H1 (cell line): ENCODE measurements at regions not wholly inside any gene's neighbourhood (a gene's known extent, or its start where the extent isn't known, plus 50 kb on each side); places are given as distances from the start of the nearest gene placed in this dataset.

ENCODE experiments used
- CTCF ChIA-PET: fragments of 300-600 bp; sonication (Branson Sonifier 250); formaldehyde crosslinking; loops from one replicate; lab custom pipeline; 2021; ENCODE audit not compliant: partially characterized antibody; lab: Charles Lee
- POLR2A ChIA-PET: fragments of 300-600 bp; sonication (Branson Sonifier 250); formaldehyde crosslinking; loops from one replicate; lab custom pipeline; 2021; ENCODE audit warnings: inconsistent platforms; ENCODE audit not compliant: partially characterized antibody; lab: Charles Lee
- DNase-seq, 2 experiments: peaks; one replicate each; pipeline versions ENCODE4 v3.0.0 to v3.0.0-alpha.2; 2010 to 2022; ENCODE audit warnings: low spot score in 2 of 2, low read depth in 1 of 2, mixed read lengths in 1 of 2
- FAIRE-seq: peaks from 2 replicates; lab custom pipeline; 2011; peaks lifted over from hg19 to GRCh38; lab: Jason Lieb, UNC
- H2AFZ ChIP-seq: 2 replicates; pipeline ENCODE4 v1.8.1; 2012; ENCODE audit warnings: low read length, inconsistent platforms
- H2AK5ac ChIP-seq: 2 replicates; pipeline ENCODE4 v1.6.1; 2013; ENCODE audit warnings: low read depth, low read length
- H2BK120ac ChIP-seq: replicated peaks from 2 replicates; pipeline ENCODE3; 2013; ENCODE audit warnings: low read depth, low read length, inconsistent platforms
- H2BK12ac ChIP-seq: 2 replicates; pipeline ENCODE4 v1.6.1; 2013; ENCODE audit warnings: low read depth, low read length
- H2BK15ac ChIP-seq: 2 replicates; pipeline ENCODE4 v1.6.1; 2013; ENCODE audit warnings: low read length
- H2BK20ac ChIP-seq: 2 replicates; pipeline ENCODE4 v1.6.1; 2013; ENCODE audit warnings: low read length
- H2BK5ac ChIP-seq: 2 replicates; pipeline ENCODE4 v1.6.1; 2013; ENCODE audit warnings: low read depth, low read length
- H3K14ac ChIP-seq: 2 replicates; pipeline ENCODE4 v1.6.1; 2013; ENCODE audit warnings: inconsistent platforms; ENCODE audit not compliant: insufficient read length
- H3K18ac ChIP-seq: 2 replicates; pipeline ENCODE4 v1.6.1; 2013; ENCODE audit warnings: low read length; ENCODE audit errors: extremely low read depth
- H3K23ac ChIP-seq: 2 replicates; pipeline ENCODE4 v1.6.1; 2013; ENCODE audit warnings: inconsistent platforms; ENCODE audit not compliant: insufficient read length
- H3K23me2 ChIP-seq: 2 replicates; pipeline ENCODE4 v1.6.1; 2013; ENCODE audit warnings: low read depth, low read length
- H3K27ac ChIP-seq: 2 replicates; pipeline ENCODE4 v1.6.1; 2011; ENCODE audit warnings: low read depth, low read length, inconsistent platforms
- H3K27me3 ChIP-seq, 4 experiments: replicated peaks in 1 of 4; 1 replicate in 1 of 4; 2 replicates in 3 of 4; pipeline versions ENCODE4 v1.6.1 to v1.8.1; 2011 to 2013; ENCODE audit warnings: low read length in 3 of 4, mild to moderate bottlenecking in 3 of 4, inconsistent platforms in 2 of 4, mixed read lengths in 2 of 4, moderate library complexity in 1 of 4; ENCODE audit not compliant: control insufficient read depth in 3 of 4, insufficient read depth in 3 of 4; ENCODE audit errors: extremely low read depth in 1 of 4
- H3K36me3 ChIP-seq, 4 experiments: 2 replicates each; pipeline versions ENCODE4 v1.6.1 to v1.8.1; 2011 to 2013; ENCODE audit warnings: mild to moderate bottlenecking in 4 of 4, low read length in 3 of 4, moderate library complexity in 2 of 4, control low read depth in 1 of 4, inconsistent platforms in 1 of 4; ENCODE audit not compliant: insufficient read depth in 4 of 4, control insufficient read depth in 2 of 4
- H3K4ac ChIP-seq: replicated peaks from 2 replicates; pipeline ENCODE3; 2013; ENCODE audit warnings: low read length, low read depth, mixed read lengths, inconsistent platforms; ENCODE audit not compliant: insufficient read length
- H3K4me1 ChIP-seq, 4 experiments: replicated peaks in 1 of 4; 1 replicate in 1 of 4; 2 replicates in 3 of 4; pipeline versions ENCODE4 v1.6.1 to v1.8.1; 2011 to 2013; ENCODE audit warnings: low read length in 3 of 4, inconsistent platforms in 2 of 4, mixed read lengths in 1 of 4; ENCODE audit not compliant: insufficient read depth in 4 of 4, control insufficient read depth in 3 of 4
- H3K4me2 ChIP-seq, 2 experiments: 2 replicates each; pipeline versions ENCODE4 v1.6.1 to v1.8.1; 2011 to 2013; ENCODE audit warnings: low read depth in 2 of 2, low read length in 2 of 2, control low read depth in 1 of 2, inconsistent platforms in 1 of 2, mild to moderate bottlenecking in 1 of 2; ENCODE audit not compliant: insufficient read depth in 1 of 2
- H3K4me3 ChIP-seq, 4 experiments: fragments of 200-600, 300-600 bp in 1 of 4; sonication (generic), shearing (Covaris generic), sonication (Bioruptor Twin) in 1 of 4; 2 replicates each; pipeline versions ENCODE4 v1.5.1 to v1.8.1; 2011 to 2016; ENCODE audit warnings: low read length in 4 of 4, low read depth in 3 of 4, control low read depth in 2 of 4, inconsistent platforms in 2 of 4, mild to moderate bottlenecking in 2 of 4, mixed read lengths in 1 of 4, moderate library complexity in 1 of 4; ENCODE audit not compliant: insufficient read depth in 2 of 4; ENCODE audit errors: extremely low read depth in 1 of 4
- H3K56ac ChIP-seq: replicated peaks from 2 replicates; pipeline ENCODE3; 2013; ENCODE audit warnings: low read depth, mild to moderate bottlenecking, mixed read lengths, low read length, inconsistent platforms; ENCODE audit not compliant: insufficient read length
- H3K79me1 ChIP-seq: 2 replicates; pipeline ENCODE4 v1.6.1; 2013; ENCODE audit warnings: low read depth, low read length, control low read depth
- H3K79me2 ChIP-seq, 2 experiments: 2 replicates each; pipeline versions ENCODE4 v1.6.1 to v1.8.1; 2012 to 2013; ENCODE audit warnings: low read length in 2 of 2, mild to moderate bottlenecking in 2 of 2, inconsistent platforms in 1 of 2; ENCODE audit not compliant: insufficient read depth in 2 of 2, control insufficient read depth in 1 of 2
- H3K9ac ChIP-seq, 4 experiments: replicated peaks in 1 of 4; 1 replicate in 1 of 4; 2 replicates in 3 of 4; pipeline versions ENCODE4 v1.6.1 to v1.8.1; 2011 to 2013; ENCODE audit warnings: low read depth in 3 of 4, low read length in 3 of 4, control low read depth in 2 of 4, mild to moderate bottlenecking in 2 of 4, moderate library complexity in 2 of 4, inconsistent platforms in 1 of 4; ENCODE audit errors: extremely low read depth in 1 of 4
- H3K9me3 ChIP-seq, 2 experiments: 2 replicates each; pipeline versions ENCODE4 v1.6.1 to v1.8.1; 2012 to 2013; ENCODE audit warnings: mild to moderate bottlenecking in 2 of 2, moderate library complexity in 2 of 2, control low read depth in 1 of 2, inconsistent platforms in 1 of 2, low read depth in 1 of 2, low read length in 1 of 2, mixed read lengths in 1 of 2; ENCODE audit not compliant: insufficient read depth in 2 of 2
- H4K20me1 ChIP-seq, 2 experiments: replicated peaks in 1 of 2; 2 replicates each; pipeline versions ENCODE3 to v1.8.1; 2011 to 2013; ENCODE audit warnings: inconsistent platforms in 2 of 2, low read length in 2 of 2, mild to moderate bottlenecking in 1 of 2; ENCODE audit not compliant: insufficient read depth in 2 of 2, control insufficient read depth in 1 of 2
- H4K5ac ChIP-seq: 2 replicates; pipeline ENCODE4 v1.6.1; 2013; ENCODE audit warnings: low read length, low read depth, mixed read lengths, inconsistent platforms; ENCODE audit not compliant: insufficient read length
- H4K8ac ChIP-seq: 2 replicates; pipeline ENCODE4 v1.8.0; 2013; ENCODE audit warnings: mild to moderate bottlenecking, moderate library complexity, low read length, inconsistent platforms; ENCODE audit not compliant: insufficient read depth; ENCODE audit errors: extremely low read depth
- H4K91ac ChIP-seq: replicated peaks from 2 replicates; pipeline ENCODE3; 2013; ENCODE audit warnings: low read length, mixed read lengths, inconsistent platforms; ENCODE audit not compliant: insufficient read length
- CBX8 ChIP-seq: fragments of 300-800, 300-1000 bp; sonication (generic); IDR thresholded peaks from 2 replicates; pipeline ENCODE4 v1.7.1; 2016; ENCODE audit warnings: low read depth, low read length, borderline replicate concordance
- CHD2 ChIP-seq: IDR thresholded peaks from 2 replicates; pipeline ENCODE4 v1.6.1; 2012; ENCODE audit warnings: low read length, improper control_type of control experiment
- RFX5 ChIP-seq: IDR thresholded peaks from 2 replicates; pipeline ENCODE4 v1.6.1; 2011; ENCODE audit warnings: low read depth, low read length, improper control_type of control experiment, borderline replicate concordance
- SP1 ChIP-seq: IDR thresholded peaks from 2 replicates; pipeline ENCODE4 v1.6.1; 2011; ENCODE audit warnings: low read depth, low read length
- SP2 ChIP-seq: IDR thresholded peaks from 2 replicates; pipeline ENCODE4 v1.6.1; 2012; ENCODE audit warnings: mild to moderate bottlenecking, low read length, inconsistent platforms
- WGBS, 2 experiments: shearing (Covaris generic) in 1 of 2; methylation state at CpG; one replicate each; pipeline versions ENCODE4 v1.1.6 to v1.1.7; 2013 to 2015; ENCODE audit warnings: low lambda C conversion rate in 2 of 2, mixed read lengths in 2 of 2, inconsistent platforms in 1 of 2, low coverage in 1 of 2, missing lambda C conversion rate in 1 of 2; ENCODE audit not compliant: insufficient replicate concordance in 2 of 2, insufficient coverage in 1 of 2, insufficient read length in 1 of 2; ENCODE audit errors: extremely low coverage in 1 of 2, missing lambda C conversion rate in 1 of 2; 5-methylcytosine and 5-hydroxymethylcytosine counted together

- TF ChIP-seq RFX5 (peak; percentile 51; the same call in 1 of the 2 replicates), CHD2 (peak; percentile 67; the same call in 1 of the 2 replicates), CBX8 (no peak), SP2 (peak; percentile 32; the same call in 1 of the 2 replicates), SP1 (peak; percentile 84)
- TF ChIP-seq, all 59 proteins: peak for 4
- Histone ChIP-seq H4K20me1 (no peaks in the 10 kb centered on the region), H3K4ac (no peak overlapping the region), H2BK12ac (no peak overlapping the region), H3K27me3 (no peaks in the 10 kb centered on the region; a peak in 1 of 7 replicates), H2AK5ac (no peak overlapping the region), H3K9me3 (no peaks in the 10 kb centered on the region), H3K14ac (no peak overlapping the region), H4K8ac (no peak overlapping the region), H2BK15ac (no peak overlapping the region), H3K18ac (no peak overlapping the region), H3K4me1 (no peaks in the 10 kb centered on the region; a peak in 1 of 7 replicates), H3K23ac (no peak overlapping the region), H2BK5ac (no peak overlapping the region), H3K79me2 (no peaks in the 10 kb centered on the region), H3K9ac (no peak overlapping the region), H2BK20ac (no peak overlapping the region), H3K23me2 (no peaks in the 10 kb centered on the region), H3K4me2 (no peak overlapping the region), H3K4me3 (no peak overlapping the region), H4K91ac (no peak overlapping the region), H2AFZ (no peak overlapping the region), H3K36me3 (no peaks in the 10 kb centered on the region), H3K79me1 (no peaks in the 10 kb centered on the region), H3K56ac (no peak overlapping the region), H2BK120ac (no peak overlapping the region), H3K27ac (no peak overlapping the region), H4K5ac (no peak overlapping the region)
- FAIRE-seq (no peak), DNase-seq (peak in 1 of 2 experiments; percentile 60)
- 85% methylated on average over 10 of the region's 10 CpGs; no CpG with 5 or more reads in 1 of the 2 experiments for WGBS, 2 experiments
- POLR2A ChIA-PET = interaction anchor here (1.1 to 1.8 kb wide), 2 partner anchors 9 to 16 kb away, joined by 3 to 5 read pairs; no protein-coding TSS in a partner anchor
- CTCF ChIA-PET = interaction anchor here (0.7 kb wide), 1 partner anchor 50 kb away, joined by 3 read pairs; no protein-coding TSS in a partner anchor
Observed at GRCh38 chr16:86723689-86724088, 145.3 kb downstream of the FOXL1 start.
